Pancreas (tissue), 10 donors: ENCODE measurements at regions not wholly inside any gene's neighbourhood (a gene's known extent, or its start where the extent isn't known, plus 50 kb on each side); places are given as distances from the start of the nearest gene placed in this dataset.

ENCODE experiments used
- ATAC-seq, 4 donors: fragments of 200-7000 bp; cut with Tn5 transposase; one replicate each; pipeline versions ENCODE4 v1.8.0 to v1.9.1; 2020; ENCODE audit warnings: mild to moderate bottlenecking in 4 of 4, moderate library complexity in 4 of 4
- DNase-seq, 6 donors: peaks; one replicate each; pipeline ENCODE4 v3.0.0-alpha.2; 2020
- FAIRE-seq: peaks from 2 replicates; lab custom pipeline; 2012; peaks lifted over from hg19 to GRCh38; lab: Jason Lieb, UNC
- H3K27ac ChIP-seq, 4 donors: fragments of 200-600 bp; sonication (generic); 1 replicate in 3 of 4; 2 replicates in 1 of 4; pipeline versions ENCODE4 v1.5.0 to v1.8.0; 2020
- H3K27me3 ChIP-seq, 4 donors: fragments of 200-600 bp; one replicate each; pipeline ENCODE4 v1.8.0; 2021
- H3K36me3 ChIP-seq, 3 donors: fragments of 200-600 bp; sonication (generic) in 1 of 3; one replicate each; pipeline versions ENCODE4 v1.5.0 to v1.8.0; 2020 to 2021
- H3K4me1 ChIP-seq, 3 donors: fragments of 200-600 bp; one replicate each; pipeline ENCODE4 v1.8.0; 2021
- H3K4me3 ChIP-seq, 4 donors: fragments of 200-600 bp; sonication (generic) in 2 of 4; one replicate each; pipeline versions ENCODE4 v1.5.0 to v1.8.0; 2020 to 2021
- H3K9me3 ChIP-seq, 4 donors: fragments of 200-600 bp; one replicate each; pipeline ENCODE4 v1.8.0; 2021
- CTCF ChIP-seq, 4 donors: fragments of 200-600 bp; sonication (generic) in 3 of 4; IDR thresholded peaks; one replicate each; pipeline versions ENCODE4 v1.5.0 to v1.8.0; 2021; ENCODE audit warnings: antibody characterized with exemption in 4 of 4
- WGBS, 2 donors: extraction: QIAGEN DNeasy Blood & Tissue Kit; methylation state at CpG; one replicate each; pipeline ENCODE4 v1.1.7; 2013; 5-methylcytosine and 5-hydroxymethylcytosine counted together
- intact Hi-C, 3 donors: fragments of 100-400 bp; cut with DNase I; formaldehyde crosslinking; loops; one replicate each; pipeline versions ENCODE4 v1.11.1 to v1.14.2; 2022
- donor health status: healthy with polysubstance abuse.
- donor health status: DM: no; HTN: no; CAD: no; lungs with moderate emphysema.
- donor health status: DM: no; HTN: no; CAD: no.
- donor health status: control.
- donor health status: control.
- donor health status: Bipolar disorder and iron deficiency.
- donor health status: DM: yes; HTN: yes; CAD: no.
- donor health status: DM: no; HTN: no; CAD: no.
- donor health status: DM: no; HTN: no; CAD: no.
- donor health status: DM: yes; HTN: yes; CAD: no.

DNA sequence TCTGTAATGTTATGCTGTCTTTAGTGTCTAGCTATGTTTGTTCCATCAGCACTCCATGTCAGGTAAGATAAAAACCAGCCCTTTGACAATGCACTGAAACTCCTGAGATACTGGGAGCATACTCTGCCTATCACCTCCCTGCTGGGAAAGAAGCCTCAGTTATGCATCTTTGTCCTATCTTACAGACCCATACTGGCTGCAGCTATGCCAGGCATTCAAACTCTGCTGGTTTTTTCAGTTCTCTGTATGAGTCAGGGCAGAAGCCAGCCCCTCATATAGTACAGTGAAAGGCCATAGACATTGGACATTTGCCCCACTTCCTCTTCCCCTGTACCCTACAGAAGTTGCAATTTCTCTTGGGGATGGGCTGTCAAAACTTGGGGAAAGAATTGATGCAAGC lies 181.1 kb upstream of the RGPD4 start:
- DNase-seq = no peak
- intact Hi-C loops = no loop called here

DNA sequence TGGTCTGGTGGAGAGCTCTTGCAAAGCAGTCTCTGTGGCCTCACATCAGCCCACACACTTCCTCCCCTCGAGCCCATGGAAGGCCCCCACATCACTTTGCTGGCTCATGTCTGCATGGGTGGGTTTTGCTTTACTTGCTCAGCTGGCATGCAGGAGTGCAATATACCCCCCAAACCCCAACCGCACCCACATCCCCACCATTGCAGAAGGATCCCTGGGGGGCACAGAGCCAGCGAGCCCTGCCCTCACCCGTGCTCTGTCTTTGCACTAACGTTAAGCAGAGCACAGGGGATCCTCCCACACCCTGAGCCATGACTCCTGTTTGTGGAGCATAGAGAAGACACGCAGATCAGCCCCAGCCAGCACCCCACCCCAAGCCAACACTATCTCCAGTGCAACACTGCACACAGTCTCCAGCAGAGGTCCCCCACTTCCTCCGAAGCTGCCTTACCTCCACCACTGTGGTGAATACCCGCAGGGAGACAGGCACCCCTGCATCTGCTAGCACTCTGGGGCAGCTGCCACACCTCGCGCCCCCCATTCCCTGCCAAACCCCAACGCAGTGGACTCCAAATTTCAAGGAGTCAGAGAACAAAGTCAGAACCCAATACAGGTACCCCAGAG lies 177.8 kb upstream of the RGPD4 start:
- 74 to 82% methylated on average over 11 of the region's 11 CpGs for WGBS, 2 donors

More for the DNA sequence above, 181.1 kb upstream of the RGPD4 start:
- Histone ChIP-seq H3K27ac (no peak overlapping the region), H3K4me3 (no peak overlapping the region), H3K27me3 (no peaks in the 10 kb centered on the region), H3K36me3 (no peaks in the 10 kb centered on the region), H3K9me3 (no peaks in the 10 kb centered on the region), H3K4me1 (no peaks in the 10 kb centered on the region)
- TF ChIP-seq CTCF (IDR thresholded peaks at IDR 0.05) = no peak
- no peak for FAIRE-seq
- ATAC-seq = no peak

GRCh38 chr2:107657049-107657448 lies 169.6 kb upstream of the RGPD4 start:
- Histone ChIP-seq H3K27me3 (no peaks in the 10 kb centered on the region), H3K27ac (no peak overlapping the region), H3K4me1 (no peaks in the 10 kb centered on the region), H3K9me3 (no peaks in the 10 kb centered on the region), H3K4me3 (no peak overlapping the region), H3K36me3 (no peaks in the 10 kb centered on the region)
- FAIRE-seq = no peak
- DNase-seq = no peak
- no peak for TF ChIP-seq CTCF (IDR thresholded peaks at IDR 0.05)
- 50 to 65% methylated on average over 3 of the region's 3 CpGs for WGBS, 2 donors
- no peak for ATAC-seq
- intact Hi-C loops = no loop called here

More for the DNA sequence above, 177.8 kb upstream of the RGPD4 start:
- no peaks in the 10 kb centered on the region for H3K9me3 ChIP-seq
- intact Hi-C loops = no loop called here
- no peaks in the 10 kb centered on the region for H3K36me3 ChIP-seq
- no peaks in the 10 kb centered on the region for H3K27me3 ChIP-seq
- no peak overlapping the region for H3K4me3 ChIP-seq
- no peak for TF ChIP-seq CTCF (IDR thresholded peaks at IDR 0.05)
- H3K27ac ChIP-seq = no peak overlapping the region
- DNase-seq (peak in 1 of 6 donors; percentile 35), FAIRE-seq (no peak), ATAC-seq (no peak)
- no peaks in the 10 kb centered on the region for H3K4me1 ChIP-seq

DNA sequence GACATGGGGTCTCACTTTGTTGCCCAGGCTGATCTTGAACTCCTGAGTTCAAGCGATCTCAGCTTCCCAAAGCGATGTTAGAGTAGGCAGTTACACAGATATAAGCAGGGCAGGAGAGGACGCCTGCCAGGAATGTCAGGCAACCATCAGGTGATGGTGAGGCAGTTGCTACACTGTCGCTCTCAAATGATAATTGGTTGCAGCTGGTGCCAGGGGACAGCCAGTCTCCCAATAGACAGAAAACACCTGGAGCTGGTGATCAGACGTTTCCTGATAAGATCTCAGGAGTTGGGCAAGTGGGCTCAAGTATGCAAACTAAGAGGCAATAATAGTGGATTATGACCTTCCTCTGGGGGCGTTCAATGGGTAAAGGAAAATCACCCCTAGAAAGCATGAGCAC lies 163.1 kb upstream of the RGPD4 start:
- WGBS, 2 donors = 62 to 71% methylated on average over 6 of the region's 6 CpGs
- Histone ChIP-seq H3K36me3 (no peaks in the 10 kb centered on the region), H3K9me3 (no peaks in the 10 kb centered on the region), H3K27ac (no peak overlapping the region), H3K4me1 (no peaks in the 10 kb centered on the region), H3K27me3 (no peaks in the 10 kb centered on the region), H3K4me3 (no peak overlapping the region)
- ATAC-seq (no peak), FAIRE-seq (no peak), DNase-seq (no peak)
- no peak for TF ChIP-seq CTCF (IDR thresholded peaks at IDR 0.05)
- intact Hi-C loops = no loop called here

DNA sequence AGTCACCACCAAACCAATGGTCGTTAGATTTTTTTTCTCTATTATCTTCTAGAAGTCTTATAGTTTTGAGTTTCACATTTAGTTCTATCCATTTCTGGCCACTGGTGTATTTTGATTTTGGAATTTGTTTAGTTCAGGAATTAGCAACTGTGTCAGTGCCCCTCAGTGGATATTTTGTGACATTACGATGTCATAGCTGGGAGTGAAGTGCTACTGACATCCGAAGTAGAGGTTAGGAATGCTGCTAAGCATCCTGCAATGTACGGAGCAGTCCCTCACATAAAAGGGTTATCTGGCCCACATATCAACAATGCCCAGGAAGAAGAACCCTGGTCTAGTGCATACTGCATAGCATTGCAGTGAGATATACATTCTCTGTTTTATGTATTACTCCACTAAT lies 157.4 kb upstream of the RGPD4 start:
- Histone ChIP-seq H3K27me3 (no peaks in the 10 kb centered on the region), H3K36me3 (no peaks in the 10 kb centered on the region), H3K27ac (no peak overlapping the region), H3K4me1 (no peaks in the 10 kb centered on the region), H3K9me3 (no peaks in the 10 kb centered on the region), H3K4me3 (no peak overlapping the region)
- FAIRE-seq = no peak
- TF ChIP-seq CTCF (IDR thresholded peaks at IDR 0.05) = no peak
- intact Hi-C loops = no loop called here
- WGBS, 2 donors = 21 to 36% methylated on average over 4 of the region's 4 CpGs
- DNase-seq = no peak
- ATAC-seq = no peak
